WTC11 (cell line): ENCODE measurements at regions not wholly inside any gene's neighbourhood (a gene's known extent, or its start where the extent isn't known, plus 50 kb on each side); places are given as distances from the start of the nearest gene placed in this dataset.
A peak's percentile ranks its signal among the peaks of the same experiment; 100 is the strongest.

Experiments used
- ATAC-seq: fragments of 200-7000 bp; cut with Tn5 transposase; 2 replicates; pipeline ENCODE4 v1.10.0; 2021; ENCODE audit warnings: mild to moderate bottlenecking, moderate library complexity
- CTCF ChIA-PET: fragments of 300-600 bp; sonication (Branson Sonifier 250); formaldehyde crosslinking; loops from one replicate; lab custom pipeline; 2021; ENCODE audit warnings: antibody characterized with exemption; lab: Charles Lee
- POLR2A ChIA-PET: fragments of 350-600 bp; sonication (Branson Sonifier 250); formaldehyde crosslinking; loops from one replicate; lab custom pipeline; 2021; ENCODE audit warnings: antibody characterized with exemption; lab: Charles Lee
- DNase-seq: peaks from one replicate; pipeline ENCODE4 v3.0.0; 2021; ENCODE audit warnings: low spot score
- H3K27ac Mint-ChIP-seq: 2 replicates; pipeline ENCODE4 v1.8.0; 2021; ENCODE audit warnings: mixed read lengths
- H3K27me3 Mint-ChIP-seq: 2 replicates; pipeline ENCODE4 v1.8.0; 2021; ENCODE audit warnings: low read depth, mild to moderate bottlenecking, moderate library complexity, mixed read lengths
- H3K36me3 Mint-ChIP-seq: 2 replicates; pipeline ENCODE4 v1.8.0; 2021; ENCODE audit warnings: mixed read lengths
- H3K4me1 Mint-ChIP-seq: 2 replicates; pipeline ENCODE4 v1.8.0; 2022; ENCODE audit warnings: mixed read lengths
- H3K4me3 Mint-ChIP-seq: 2 replicates; pipeline ENCODE4 v1.8.0; 2021; ENCODE audit warnings: mild to moderate bottlenecking, moderate library complexity, mixed read lengths
- H3K9me3 Mint-ChIP-seq: 2 replicates; pipeline ENCODE4 v1.8.0; 2021; ENCODE audit warnings: mixed read lengths
- ESRRA ChIP-seq: sonication (generic); formaldehyde crosslinking; IDR thresholded peaks from 2 replicates; pipeline ENCODE4 v1.8.1; 2022; ENCODE audit warnings: mild to moderate bottlenecking, missing genetic modification reagents, borderline replicate concordance
- ETV6 ChIP-seq: sonication (generic); formaldehyde crosslinking; IDR thresholded peaks from 2 replicates; pipeline ENCODE4 v1.8.1; 2022; ENCODE audit warnings: mild to moderate bottlenecking, missing genetic modification reagents
- FOXK1 ChIP-seq: sonication (generic); formaldehyde crosslinking; IDR thresholded peaks from 2 replicates; pipeline ENCODE4 v1.8.0; 2022; ENCODE audit warnings: mild to moderate bottlenecking, moderate library complexity, missing genetic modification reagents
- GABPB1 ChIP-seq: sonication (generic); formaldehyde crosslinking; IDR thresholded peaks from 2 replicates; pipeline ENCODE4 v1.8.1; 2023; ENCODE audit warnings: mild to moderate bottlenecking, missing genetic modification reagents
- IRF2 ChIP-seq: sonication (generic); formaldehyde crosslinking; IDR thresholded peaks from 2 replicates; pipeline ENCODE4 v1.8.0; 2022; ENCODE audit warnings: low read depth, missing genetic modification reagents, borderline replicate concordance
- NR1H2 ChIP-seq: sonication (generic); formaldehyde crosslinking; IDR thresholded peaks from 2 replicates; pipeline ENCODE4 v1.9.0; 2021; ENCODE audit warnings: mild to moderate bottlenecking, moderate library complexity, missing genetic modification reagents
- PRRX2 ChIP-seq: fragments of 250-450 bp; sonication (Bioruptor Pico); IDR thresholded peaks from 2 replicates; pipeline ENCODE4 v1.8.0; 2021; ENCODE audit warnings: mild to moderate bottlenecking
- SMAD4 ChIP-seq: sonication (generic); formaldehyde crosslinking; IDR thresholded peaks from 2 replicates; pipeline ENCODE4 v1.8.0; 2022; ENCODE audit warnings: mild to moderate bottlenecking, missing genetic modification reagents
- TCF7 ChIP-seq: sonication (generic); formaldehyde crosslinking; IDR thresholded peaks from 2 replicates; pipeline ENCODE4 v1.8.0; 2022; ENCODE audit warnings: mild to moderate bottlenecking, low read depth, missing genetic modification reagents, moderate library complexity
- ZBTB21 ChIP-seq: sonication (generic); formaldehyde crosslinking; IDR thresholded peaks from 2 replicates; pipeline ENCODE4 v1.8.1; 2023; ENCODE audit warnings: mild to moderate bottlenecking, missing genetic modification reagents, borderline replicate concordance
- ZNF121 ChIP-seq: sonication (generic); formaldehyde crosslinking; IDR thresholded peaks from 2 replicates; pipeline ENCODE4 v1.8.0; 2023; ENCODE audit warnings: missing genetic modification reagents
- ZNF416 ChIP-seq: fragments of 250-450 bp; sonication (Bioruptor Pico); IDR thresholded peaks from 2 replicates; pipeline ENCODE4 v1.9.0; 2021; ENCODE audit warnings: mild to moderate bottlenecking, inconsistent platforms
- ZNF423 ChIP-seq: fragments of 250-450 bp; sonication (Bioruptor Pico); IDR thresholded peaks from 2 replicates; pipeline ENCODE4 v2.1.2; 2022; ENCODE audit warnings: mild to moderate bottlenecking, moderate library complexity
- TF ChIP-seq, protein P1 (sequence below): sonication (generic); formaldehyde crosslinking; conservative IDR thresholded peaks from 2 replicates; pipeline ENCODE4 v1.8.1; 2023; ENCODE audit warnings: mild to moderate bottlenecking, low read depth, missing genetic modification reagents, moderate library complexity
- TF ChIP-seq, protein P2 (sequence below): sonication (generic); formaldehyde crosslinking; IDR thresholded peaks from 2 replicates; pipeline ENCODE4 v1.8.0; 2023; ENCODE audit warnings: mild to moderate bottlenecking, missing genetic modification reagents
- TF ChIP-seq, protein P3 (sequence below): sonication (generic); formaldehyde crosslinking; IDR thresholded peaks from 2 replicates; pipeline ENCODE4 v1.8.0; 2022; ENCODE audit warnings: missing genetic modification reagents
- TF ChIP-seq, protein P4 (sequence below): sonication (generic); formaldehyde crosslinking; IDR thresholded peaks from 2 replicates; pipeline ENCODE4 v1.8.0; 2023; ENCODE audit warnings: missing genetic modification reagents
- TF ChIP-seq, protein P5 (sequence below): sonication (generic); formaldehyde crosslinking; IDR thresholded peaks from 2 replicates; pipeline ENCODE4 v1.8.1; 2022; ENCODE audit warnings: low read depth, missing genetic modification reagents, borderline replicate concordance

DNA sequence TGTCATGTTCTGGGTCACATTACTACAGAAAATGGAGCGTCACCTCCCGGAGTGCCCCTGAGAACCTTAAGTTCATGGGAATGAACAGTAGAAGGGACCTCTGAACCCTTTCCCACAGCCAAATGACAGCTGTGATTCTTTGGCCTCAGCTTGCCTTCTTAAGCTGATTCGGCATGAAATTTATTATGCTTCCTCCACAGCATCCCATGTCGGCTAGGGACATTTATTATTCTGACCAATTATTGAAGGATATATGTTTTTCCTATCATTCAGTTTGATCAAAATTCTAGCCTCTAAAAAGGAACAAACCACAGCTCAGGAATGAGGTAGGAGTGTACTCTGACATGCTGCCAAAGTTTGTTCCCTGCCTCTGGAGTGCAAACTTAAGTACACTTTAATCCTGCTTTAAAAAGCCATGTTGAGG lies 440.6 kb downstream of the CETN3 start:
- DNase-seq: no peak
- Mint-ChIP-seq H3K27ac (peak overlapping the region; percentile 50; the same call in 1 of the 2 replicates), H3K27me3 (no peaks in the 10 kb centered on the region), H3K4me1 (peaks cover 2% of the 10 kb centered on the region; the same call in 1 of the 2 replicates), H3K36me3 (no peaks in the 10 kb centered on the region), H3K9me3 (no peaks in the 10 kb centered on the region), H3K4me3 (no peak overlapping the region)
- ATAC-seq: no peak
- POLR2A ChIA-PET: no interaction called here
- TF ChIP-seq, protein P1, sequence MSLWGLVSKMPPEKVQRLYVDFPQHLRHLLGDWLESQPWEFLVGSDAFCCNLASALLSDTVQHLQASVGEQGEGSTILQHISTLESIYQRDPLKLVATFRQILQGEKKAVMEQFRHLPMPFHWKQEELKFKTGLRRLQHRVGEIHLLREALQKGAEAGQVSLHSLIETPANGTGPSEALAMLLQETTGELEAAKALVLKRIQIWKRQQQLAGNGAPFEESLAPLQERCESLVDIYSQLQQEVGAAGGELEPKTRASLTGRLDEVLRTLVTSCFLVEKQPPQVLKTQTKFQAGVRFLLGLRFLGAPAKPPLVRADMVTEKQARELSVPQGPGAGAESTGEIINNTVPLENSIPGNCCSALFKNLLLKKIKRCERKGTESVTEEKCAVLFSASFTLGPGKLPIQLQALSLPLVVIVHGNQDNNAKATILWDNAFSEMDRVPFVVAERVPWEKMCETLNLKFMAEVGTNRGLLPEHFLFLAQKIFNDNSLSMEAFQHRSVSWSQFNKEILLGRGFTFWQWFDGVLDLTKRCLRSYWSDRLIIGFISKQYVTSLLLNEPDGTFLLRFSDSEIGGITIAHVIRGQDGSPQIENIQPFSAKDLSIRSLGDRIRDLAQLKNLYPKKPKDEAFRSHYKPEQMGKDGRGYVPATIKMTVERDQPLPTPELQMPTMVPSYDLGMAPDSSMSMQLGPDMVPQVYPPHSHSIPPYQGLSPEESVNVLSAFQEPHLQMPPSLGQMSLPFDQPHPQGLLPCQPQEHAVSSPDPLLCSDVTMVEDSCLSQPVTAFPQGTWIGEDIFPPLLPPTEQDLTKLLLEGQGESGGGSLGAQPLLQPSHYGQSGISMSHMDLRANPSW: no peak
- TF ChIP-seq IRF2 (CRISPR knock-in tag) (no peak), NR1H2 (CRISPR knock-in tag) (no peak), FOXK1 (CRISPR knock-in tag) (no peak), TCF7 (CRISPR knock-in tag) (no peak), ZNF416 (no peak), ESRRA (CRISPR knock-in tag) (no peak), ZNF121 (no peak), ZNF423 (no peak), GABPB1 (no peak), PRRX2 (no peak), SMAD4 (CRISPR knock-in tag) (no peak), ETV6 (no peak), ZBTB21 (no peak)
- TF ChIP-seq, protein P2, sequence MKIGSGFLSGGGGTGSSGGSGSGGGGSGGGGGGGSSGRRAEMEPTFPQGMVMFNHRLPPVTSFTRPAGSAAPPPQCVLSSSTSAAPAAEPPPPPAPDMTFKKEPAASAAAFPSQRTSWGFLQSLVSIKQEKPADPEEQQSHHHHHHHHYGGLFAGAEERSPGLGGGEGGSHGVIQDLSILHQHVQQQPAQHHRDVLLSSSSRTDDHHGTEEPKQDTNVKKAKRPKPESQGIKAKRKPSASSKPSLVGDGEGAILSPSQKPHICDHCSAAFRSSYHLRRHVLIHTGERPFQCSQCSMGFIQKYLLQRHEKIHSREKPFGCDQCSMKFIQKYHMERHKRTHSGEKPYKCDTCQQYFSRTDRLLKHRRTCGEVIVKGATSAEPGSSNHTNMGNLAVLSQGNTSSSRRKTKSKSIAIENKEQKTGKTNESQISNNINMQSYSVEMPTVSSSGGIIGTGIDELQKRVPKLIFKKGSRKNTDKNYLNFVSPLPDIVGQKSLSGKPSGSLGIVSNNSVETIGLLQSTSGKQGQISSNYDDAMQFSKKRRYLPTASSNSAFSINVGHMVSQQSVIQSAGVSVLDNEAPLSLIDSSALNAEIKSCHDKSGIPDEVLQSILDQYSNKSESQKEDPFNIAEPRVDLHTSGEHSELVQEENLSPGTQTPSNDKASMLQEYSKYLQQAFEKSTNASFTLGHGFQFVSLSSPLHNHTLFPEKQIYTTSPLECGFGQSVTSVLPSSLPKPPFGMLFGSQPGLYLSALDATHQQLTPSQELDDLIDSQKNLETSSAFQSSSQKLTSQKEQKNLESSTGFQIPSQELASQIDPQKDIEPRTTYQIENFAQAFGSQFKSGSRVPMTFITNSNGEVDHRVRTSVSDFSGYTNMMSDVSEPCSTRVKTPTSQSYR (CRISPR knock-in tag): no peak
- TF ChIP-seq, protein P3, sequence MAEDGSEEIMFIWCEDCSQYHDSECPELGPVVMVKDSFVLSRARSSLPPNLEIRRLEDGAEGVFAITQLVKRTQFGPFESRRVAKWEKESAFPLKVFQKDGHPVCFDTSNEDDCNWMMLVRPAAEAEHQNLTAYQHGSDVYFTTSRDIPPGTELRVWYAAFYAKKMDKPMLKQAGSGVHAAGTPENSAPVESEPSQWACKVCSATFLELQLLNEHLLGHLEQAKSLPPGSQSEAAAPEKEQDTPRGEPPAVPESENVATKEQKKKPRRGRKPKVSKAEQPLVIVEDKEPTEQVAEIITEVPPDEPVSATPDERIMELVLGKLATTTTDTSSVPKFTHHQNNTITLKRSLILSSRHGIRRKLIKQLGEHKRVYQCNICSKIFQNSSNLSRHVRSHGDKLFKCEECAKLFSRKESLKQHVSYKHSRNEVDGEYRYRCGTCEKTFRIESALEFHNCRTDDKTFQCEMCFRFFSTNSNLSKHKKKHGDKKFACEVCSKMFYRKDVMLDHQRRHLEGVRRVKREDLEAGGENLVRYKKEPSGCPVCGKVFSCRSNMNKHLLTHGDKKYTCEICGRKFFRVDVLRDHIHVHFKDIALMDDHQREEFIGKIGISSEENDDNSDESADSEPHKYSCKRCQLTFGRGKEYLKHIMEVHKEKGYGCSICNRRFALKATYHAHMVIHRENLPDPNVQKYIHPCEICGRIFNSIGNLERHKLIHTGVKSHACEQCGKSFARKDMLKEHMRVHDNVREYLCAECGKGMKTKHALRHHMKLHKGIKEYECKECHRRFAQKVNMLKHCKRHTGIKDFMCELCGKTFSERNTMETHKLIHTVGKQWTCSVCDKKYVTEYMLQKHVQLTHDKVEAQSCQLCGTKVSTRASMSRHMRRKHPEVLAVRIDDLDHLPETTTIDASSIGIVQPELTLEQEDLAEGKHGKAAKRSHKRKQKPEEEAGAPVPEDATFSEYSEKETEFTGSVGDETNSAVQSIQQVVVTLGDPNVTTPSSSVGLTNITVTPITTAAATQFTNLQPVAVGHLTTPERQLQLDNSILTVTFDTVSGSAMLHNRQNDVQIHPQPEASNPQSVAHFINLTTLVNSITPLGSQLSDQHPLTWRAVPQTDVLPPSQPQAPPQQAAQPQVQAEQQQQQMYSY (CRISPR knock-in tag): no peak
- TF ChIP-seq, protein P4, sequence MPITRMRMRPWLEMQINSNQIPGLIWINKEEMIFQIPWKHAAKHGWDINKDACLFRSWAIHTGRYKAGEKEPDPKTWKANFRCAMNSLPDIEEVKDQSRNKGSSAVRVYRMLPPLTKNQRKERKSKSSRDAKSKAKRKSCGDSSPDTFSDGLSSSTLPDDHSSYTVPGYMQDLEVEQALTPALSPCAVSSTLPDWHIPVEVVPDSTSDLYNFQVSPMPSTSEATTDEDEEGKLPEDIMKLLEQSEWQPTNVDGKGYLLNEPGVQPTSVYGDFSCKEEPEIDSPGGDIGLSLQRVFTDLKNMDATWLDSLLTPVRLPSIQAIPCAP (CRISPR knock-in tag): no peak
- TF ChIP-seq, protein P5, sequence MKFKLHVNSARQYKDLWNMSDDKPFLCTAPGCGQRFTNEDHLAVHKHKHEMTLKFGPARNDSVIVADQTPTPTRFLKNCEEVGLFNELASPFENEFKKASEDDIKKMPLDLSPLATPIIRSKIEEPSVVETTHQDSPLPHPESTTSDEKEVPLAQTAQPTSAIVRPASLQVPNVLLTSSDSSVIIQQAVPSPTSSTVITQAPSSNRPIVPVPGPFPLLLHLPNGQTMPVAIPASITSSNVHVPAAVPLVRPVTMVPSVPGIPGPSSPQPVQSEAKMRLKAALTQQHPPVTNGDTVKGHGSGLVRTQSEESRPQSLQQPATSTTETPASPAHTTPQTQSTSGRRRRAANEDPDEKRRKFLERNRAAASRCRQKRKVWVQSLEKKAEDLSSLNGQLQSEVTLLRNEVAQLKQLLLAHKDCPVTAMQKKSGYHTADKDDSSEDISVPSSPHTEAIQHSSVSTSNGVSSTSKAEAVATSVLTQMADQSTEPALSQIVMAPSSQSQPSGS (CRISPR knock-in tag): no peak
- CTCF ChIA-PET: interaction anchor here (1.2 kb wide), 1 partner anchor 297 kb away, joined by 3 read pairs; no protein-coding TSS in a partner anchor
